ENCODE measurements at regions not wholly inside any gene's neighbourhood (a gene's known extent, or its start where the extent isn't known, plus 50 kb on each side); places are given as distances from the start of the nearest gene placed in this dataset.

DNA sequence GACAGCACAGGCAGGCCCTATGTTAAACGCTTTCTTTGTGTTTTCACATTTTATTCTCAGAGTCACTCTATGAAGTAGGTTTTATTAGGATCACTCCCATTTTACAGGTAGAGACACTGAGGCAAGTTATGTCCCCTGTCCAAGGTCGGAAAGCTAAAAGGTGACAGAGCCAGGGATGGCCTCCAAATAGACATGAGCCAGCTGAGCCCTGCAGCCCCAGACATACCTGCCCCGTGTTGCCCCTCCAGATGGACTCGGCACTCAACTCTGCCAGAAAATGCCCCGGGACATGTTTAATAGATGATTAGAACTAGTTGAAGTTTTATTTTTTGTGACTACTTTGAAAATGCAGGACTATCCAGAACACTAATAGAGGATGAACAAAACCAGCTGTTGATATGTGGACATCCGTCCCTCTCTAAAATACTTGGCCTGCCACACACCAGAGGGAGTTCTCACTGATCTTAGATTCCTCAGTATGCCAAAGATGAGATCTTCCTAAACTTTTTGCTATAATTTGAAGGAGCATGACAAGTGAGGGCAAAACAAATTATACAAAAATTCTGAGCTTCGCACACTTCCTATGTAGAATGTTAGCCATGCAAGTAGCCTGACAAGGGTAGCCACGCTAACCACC lies 258.6 kb upstream of the ADAMTS16 start:
- no peak for TF ChIP-seq CEBPB (IDR thresholded peaks at IDR 0.05)
- TF ChIP-seq, protein P1, sequence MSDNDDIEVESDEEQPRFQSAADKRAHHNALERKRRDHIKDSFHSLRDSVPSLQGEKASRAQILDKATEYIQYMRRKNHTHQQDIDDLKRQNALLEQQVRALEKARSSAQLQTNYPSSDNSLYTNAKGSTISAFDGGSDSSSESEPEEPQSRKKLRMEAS (IDR thresholded peaks at IDR 0.05): no peak
- TF ChIP-seq TEAD4 (IDR thresholded peaks at IDR 0.05): no peak
- no peak for TF ChIP-seq YY1 (IDR thresholded peaks at IDR 0.05; ENCODE audit: low read depth)
- no peak for TF ChIP-seq TAF1 (IDR thresholded peaks at IDR 0.05; ENCODE audit: low read depth)
- TF ChIP-seq TCF12 (IDR thresholded peaks at IDR 0.05; ENCODE audit: low read depth): no peak
- no peak for TF ChIP-seq EGR1 (IDR thresholded peaks at IDR 0.05)

All from Ishikawa (cell line).